CD4-positive, alpha-beta T cell treated with Interleukin-21 for 1 hour (primary cell): ENCODE measurements at regions not wholly inside any gene's neighbourhood (a gene's known extent, or its start where the extent isn't known, plus 50 kb on each side); places are given as distances from the start of the nearest gene placed in this dataset.

Experiments used
- DNase-seq: peaks from one replicate; pipeline ENCODE4 v3.0.0-alpha.2; 2020

DNA sequence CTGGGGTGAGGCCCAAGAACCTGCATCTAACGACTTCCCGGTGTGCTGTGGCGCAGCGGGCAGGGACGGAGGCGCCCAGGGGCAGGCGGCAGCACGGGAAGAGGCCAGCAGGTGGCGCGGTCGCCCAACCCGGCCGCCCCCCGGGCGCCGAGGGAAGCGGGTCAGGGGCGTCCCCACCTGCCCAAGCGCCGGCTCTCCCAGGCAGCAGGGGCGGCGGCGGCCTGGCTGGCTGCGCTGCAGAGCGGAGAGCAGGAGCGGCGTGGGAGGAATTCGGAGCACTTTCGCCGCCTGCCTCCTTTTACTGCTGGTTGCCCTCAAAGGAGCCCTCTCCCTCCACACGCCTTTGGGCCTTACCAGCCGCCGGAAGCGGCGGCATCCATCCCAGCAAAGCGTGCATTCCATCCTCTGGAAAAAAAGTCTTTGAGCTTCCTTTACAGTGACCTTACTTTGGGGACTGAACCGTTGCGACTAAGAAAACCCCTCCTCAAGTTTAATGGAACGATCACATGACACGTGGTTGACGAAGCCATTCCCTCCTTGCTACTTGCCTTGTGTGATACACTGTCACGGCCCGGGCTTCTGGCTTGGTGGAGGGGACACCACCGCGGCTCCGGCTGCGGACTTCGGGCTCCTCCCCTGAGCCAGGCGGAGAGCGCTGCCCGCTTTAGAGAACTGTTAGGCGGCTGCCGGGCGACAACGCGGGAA is 106.8 kb upstream of the CLMP start:
- peak; percentile 63 for DNase-seq

DNA sequence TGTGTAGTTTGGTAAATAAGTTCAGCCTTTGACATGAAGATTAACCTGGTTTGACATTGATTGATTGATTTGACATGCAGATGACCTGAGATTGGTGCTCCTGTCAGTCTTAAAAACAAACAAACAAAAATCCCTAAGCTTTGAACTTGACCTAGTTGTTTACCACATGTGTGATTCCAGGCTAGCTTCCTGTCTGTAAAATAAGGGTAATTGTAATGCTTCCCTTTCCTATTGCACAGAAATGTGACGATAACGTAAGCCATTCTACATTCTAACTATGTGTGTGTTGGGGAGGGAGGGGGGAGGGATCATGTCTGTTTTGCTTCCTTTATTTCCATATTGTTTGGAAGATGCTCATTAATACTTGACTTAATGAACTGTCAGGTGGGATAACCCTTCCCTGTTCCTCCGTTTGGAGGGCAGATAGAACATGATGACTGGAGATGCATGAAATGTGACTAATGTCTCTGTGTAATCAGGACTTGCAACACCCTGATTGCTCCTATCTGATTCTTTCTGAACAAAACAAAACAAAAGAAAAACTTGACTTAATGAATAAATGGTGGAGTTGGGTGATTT is 106.1 kb upstream of the CLMP start:
- DNase-seq: peak; percentile 18

DNA sequence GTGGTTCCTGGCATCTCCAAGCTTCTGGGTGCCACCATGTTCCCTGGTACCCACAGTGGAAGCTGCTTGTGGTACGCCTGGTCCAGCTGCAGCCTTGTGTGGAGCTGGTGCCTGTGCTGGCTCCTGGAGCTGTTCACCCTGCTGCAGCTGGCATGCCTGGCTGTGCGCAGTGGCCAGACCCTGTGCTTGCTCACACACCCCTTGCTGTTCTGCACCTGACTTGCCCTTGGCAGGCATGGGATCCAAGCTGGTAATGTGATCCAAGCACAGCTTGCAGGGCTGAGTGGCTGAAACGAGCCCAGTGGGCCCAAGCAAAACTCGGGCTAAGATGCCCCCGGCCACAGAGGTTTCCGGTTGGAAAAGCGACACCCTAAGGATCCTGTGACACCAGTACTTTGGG is 104.7 kb upstream of the CLMP start:
- no peak for DNase-seq

DNA sequence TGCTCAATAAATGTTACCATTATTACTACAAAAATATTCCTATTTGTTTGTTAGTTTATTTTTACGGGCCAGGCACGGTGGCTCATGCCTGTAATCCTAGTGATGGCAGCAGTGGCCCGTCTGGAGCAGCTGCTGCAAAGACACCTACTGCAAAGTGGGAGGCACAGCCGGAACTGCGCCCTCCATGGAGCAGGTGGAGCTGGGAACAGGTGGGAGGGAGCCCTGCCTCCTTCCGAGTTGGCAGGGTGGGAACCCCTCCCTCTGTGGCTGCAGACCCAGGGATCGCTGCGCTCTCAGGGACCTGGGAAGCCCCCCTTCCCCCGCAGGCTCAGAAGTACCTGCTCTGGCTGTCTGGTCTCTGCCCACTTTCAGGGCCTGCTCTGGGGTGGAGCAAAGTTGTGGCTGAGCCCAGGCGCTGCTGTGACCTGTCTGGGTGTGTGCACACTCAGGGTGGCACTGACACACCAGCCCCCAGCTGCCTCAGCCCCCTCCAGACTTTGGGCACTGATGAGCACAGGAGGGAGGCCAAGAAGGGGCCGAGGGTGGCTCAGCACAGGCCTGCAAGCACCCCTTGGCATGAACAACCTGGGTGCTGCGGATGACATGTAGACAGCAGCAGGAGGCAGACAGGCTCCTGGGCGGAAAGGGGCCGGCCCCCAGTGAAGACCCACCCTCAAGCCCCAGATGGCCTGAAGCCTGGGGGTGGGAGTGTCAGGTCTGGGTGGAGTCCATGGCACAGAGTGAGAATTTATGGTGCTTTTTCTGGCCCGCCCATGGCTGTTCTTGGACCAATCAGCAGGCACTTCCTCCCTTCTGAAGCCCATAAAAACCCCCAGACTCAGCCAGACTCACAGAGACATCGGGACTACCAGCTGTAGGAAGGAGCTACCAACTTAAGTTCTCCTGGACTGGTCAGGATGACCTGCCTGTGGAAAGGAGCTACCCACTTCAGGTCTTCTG is 103.7 kb upstream of the CLMP start:
- DNase-seq: no peak

DNA sequence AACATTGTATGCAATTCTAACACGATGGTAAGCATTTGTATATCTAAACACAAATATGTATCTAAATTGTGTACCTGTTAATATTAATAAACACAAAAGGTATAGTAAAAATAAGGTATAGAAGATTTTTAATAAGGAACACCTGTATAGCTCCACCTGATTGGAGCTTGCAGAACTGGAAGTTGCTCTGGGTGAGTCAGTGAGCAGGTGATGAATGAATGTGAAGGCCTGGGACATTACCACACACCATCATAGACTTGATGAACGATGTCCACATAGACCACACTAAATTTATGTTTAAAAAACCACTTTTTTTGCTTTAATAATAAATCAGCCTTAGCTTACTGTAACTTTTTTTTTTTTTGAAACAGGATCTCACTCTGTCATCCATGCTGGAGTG is 97.6 kb upstream of the CLMP start:
- no peak for DNase-seq

DNA sequence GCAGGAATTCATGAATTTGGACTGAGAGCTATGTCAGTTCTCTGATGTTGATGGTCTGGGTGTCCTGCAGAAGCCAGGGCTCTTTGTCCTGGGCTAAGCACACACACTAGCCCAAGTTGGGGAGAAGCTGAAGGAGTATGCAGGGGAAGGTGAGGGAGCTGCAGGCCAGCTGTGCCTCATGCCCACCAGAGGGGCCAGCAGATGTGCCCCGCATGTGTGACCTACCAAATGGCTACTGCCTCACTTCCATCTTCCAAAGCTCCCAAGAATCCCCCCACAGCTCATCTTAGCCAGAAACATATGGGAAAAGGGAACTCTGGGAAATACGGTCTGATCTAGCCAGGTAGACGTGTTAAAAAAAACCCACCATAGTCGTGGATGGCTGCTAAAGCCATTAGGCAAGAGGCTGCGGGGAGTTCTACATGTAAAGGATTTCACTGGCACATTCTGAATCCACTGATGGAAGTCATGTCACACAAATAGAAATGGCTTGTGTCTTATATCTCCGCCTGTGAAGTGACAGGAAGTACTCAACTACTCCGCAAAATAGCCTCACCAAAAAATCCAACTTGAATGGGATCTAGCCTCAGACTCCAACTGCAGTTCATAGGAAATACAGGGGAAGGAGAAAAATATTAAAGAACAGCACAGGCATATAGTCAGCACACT is 96.3 kb upstream of the CLMP start:
- no peak for DNase-seq

DNA sequence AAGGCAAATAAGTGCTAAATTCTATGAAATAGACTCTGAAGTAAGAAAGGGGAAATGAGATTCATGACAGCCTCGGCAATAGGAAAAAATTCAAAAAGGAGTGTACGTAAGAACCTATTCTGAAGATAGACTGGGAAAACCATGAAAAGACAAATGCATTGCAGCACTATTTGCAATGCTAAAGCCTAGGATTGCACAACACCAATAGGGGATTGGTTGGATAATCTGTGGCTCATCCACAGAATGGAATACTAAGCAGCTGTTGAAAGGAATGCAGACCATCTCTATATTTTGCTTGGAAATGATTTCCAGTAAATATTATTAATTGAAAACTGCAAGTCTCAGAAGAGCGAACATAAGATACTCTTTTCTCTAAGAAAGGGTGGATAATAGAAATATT is 91.7 kb upstream of the CLMP start:
- no peak for DNase-seq

DNA sequence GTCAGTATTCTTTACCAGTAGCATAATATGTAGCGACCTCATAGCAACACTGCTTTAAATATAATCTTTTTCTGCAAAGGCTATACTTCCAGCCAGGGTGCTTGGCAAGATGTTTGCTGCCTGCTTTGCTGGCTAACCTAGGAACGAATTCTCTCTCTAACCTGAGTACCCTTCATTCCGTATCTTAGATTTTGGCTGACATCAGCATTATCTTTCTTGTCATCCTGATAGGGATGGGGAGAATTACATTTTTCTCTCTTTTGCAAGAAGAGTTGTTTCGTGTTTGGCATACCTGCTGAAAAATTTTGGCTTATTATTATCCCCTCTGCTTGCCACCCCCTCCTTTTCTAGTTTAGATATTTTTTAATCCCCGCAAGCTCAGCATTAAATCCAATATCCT is 91.2 kb upstream of the CLMP start:
- no peak for DNase-seq

DNA sequence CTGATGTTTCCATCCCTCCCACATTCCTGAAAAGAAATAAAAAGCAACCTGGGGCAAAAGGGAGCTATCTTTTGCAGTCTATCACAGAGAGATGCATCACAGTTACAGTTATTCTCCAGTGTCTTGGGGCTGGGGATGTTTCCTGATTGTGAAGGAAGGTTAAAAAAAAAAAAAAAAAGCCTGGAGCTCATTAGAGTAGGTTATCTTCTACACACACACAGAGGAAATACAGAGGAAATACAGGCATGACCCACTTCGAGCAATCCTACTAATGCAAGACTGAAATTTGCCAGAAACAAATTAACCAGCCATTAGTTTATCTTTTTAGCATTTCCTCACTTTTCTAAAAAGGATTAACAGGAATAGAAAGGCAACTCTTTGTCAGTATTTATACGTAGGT is 89.4 kb upstream of the CLMP start:
- DNase-seq: no peak

DNA sequence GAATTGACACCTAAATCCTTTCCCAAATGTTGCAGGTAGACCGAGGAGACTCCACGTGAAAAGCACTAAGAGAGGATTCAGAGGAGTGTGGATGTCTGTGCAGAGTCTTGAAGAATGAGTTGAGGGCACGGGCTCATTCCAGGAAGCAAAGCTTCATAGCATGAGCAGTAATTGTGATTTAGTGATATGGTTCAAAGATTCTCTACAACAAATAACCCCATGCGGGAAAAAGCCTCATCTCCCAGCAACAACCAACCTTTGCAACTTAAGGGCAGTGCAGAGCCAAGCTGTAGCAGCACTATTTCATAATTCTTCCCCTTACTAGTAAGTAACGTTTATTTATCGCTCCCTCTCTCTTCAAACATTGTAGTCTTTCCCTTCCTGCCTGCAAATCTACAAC is 87.5 kb upstream of the CLMP start:
- no peak for DNase-seq

DNA sequence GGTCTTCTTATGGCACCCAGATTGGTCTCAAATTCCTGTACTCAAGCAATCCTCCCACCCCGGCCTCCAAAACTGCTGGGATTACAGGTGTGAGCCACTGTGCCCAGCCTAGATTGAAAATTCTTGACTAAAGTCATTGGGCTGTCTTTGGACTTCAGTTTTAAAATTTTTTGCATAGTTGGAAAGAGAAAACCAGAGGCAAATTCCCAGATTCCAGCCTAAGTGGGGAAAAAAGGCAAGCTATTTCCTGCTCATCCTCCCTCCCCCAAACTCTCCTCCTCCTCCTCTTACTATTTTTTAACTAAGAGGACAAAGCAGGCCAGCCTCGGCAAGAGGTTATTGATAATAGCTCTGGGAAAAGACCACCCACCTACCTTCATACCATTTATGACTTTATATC is 78.6 kb upstream of the CLMP start:
- DNase-seq: no peak

DNA sequence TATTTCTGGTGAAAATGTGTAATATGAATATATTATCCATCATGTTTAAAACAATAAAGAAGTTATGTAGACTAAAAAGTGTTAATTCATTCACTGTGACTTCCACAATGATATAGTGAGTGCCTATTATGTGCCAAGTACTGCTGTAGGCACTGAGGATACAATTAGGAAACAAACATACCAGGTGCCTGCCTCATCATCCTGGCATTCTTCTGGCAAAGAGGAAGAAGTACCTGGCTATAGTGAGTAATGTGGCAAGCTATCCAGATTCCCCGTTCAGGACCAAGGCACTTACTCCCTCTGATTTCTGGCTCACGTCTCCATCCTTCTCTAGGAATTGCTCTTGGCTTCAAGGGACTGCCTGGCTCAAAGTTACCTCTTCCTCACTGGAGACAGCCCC is 77.5 kb upstream of the CLMP start:
- DNase-seq: no peak

DNA sequence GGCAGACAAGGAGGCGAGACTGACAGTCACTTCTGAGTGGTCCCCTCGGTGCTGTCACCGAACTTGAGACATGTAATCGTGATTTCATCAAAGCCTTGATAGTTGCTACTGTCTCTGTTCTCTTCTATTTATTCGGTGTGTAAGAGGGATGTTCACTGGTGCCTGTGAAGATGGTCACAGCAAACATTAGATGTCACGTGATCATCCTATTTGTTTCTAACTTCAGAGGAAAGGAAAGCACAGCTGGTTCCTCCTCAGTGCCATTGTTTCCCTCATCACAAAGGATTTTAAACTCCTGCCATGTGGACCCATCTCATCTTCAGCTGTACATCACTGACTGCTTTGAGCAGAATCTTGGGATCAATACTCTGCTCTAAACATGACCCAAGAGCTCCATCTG is 73.1 kb upstream of the CLMP start:
- DNase-seq: no peak

DNA sequence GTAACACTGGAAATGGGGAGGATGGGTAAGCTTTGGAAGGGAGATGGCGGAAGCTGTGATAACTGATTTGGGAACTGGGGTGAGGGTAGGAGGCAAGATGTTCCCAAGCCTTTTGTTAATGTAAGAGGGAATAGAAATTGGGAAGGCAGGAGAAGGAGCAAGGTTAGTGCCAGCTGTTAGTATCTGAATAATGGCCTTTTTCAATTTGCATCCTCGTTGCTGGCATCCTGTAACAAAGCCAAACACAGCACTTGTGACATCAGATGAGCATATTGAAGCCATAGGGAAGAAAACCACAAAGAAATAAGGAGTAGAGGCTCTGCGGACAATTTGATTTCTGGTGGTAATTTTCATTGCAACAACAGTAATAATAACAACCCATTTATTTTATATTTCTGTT is 70.9 kb upstream of the CLMP start:
- no peak for DNase-seq

DNA sequence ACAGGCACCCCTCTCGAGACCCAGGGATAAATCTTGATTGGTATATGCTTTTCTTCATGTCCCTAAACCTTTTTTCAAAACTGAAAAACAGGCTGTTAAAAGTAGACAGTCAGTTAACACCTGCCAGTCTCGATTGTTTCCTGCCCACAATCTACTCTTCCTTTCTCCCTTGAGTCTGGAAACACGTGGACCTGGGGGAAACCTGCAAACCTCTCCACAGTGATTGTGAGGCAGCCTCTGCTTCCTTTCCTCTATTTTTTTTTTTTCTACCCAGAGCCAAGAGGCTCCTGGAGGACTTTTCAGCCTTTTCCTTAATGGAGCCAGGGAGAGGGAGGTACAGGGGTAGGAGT is 69.4 kb upstream of the CLMP start:
- DNase-seq: no peak

DNA sequence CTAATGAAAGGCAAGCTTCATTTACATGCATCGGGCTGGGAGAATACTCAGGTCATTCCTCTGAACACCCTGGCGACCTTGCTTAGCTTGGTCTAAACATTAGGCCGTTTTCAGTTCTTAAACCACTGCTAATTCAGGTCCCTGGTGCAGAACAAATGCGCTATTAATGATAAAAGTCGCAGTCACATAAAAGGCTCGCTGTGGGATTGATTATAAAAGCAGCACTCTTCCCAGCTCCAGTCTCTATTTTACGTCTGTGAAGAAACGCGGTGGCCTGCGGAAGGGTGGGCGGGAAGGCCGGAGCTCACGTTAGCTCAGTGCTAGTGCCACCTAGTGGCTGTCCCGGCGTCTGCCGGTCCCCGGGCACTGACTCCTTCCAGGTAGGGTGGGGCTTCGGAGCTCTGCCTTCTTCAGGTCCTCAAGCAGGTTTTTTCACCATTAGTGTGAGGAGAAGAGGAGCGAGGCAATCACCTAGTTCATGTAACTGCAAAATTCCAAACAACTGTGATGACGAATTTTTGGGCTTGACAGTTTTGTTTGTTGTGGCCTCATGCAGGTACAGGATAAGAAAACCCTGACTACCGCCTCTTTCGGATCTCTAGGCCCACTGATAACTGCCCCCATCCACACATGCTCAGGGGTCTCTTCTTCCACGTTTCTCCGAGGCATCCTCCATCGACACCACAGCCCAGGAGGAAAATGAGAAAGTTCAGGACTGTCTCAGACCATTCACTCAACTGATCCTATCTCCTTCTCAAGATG is 66.5 kb upstream of the CLMP start:
- peak; percentile 57 for DNase-seq

DNA sequence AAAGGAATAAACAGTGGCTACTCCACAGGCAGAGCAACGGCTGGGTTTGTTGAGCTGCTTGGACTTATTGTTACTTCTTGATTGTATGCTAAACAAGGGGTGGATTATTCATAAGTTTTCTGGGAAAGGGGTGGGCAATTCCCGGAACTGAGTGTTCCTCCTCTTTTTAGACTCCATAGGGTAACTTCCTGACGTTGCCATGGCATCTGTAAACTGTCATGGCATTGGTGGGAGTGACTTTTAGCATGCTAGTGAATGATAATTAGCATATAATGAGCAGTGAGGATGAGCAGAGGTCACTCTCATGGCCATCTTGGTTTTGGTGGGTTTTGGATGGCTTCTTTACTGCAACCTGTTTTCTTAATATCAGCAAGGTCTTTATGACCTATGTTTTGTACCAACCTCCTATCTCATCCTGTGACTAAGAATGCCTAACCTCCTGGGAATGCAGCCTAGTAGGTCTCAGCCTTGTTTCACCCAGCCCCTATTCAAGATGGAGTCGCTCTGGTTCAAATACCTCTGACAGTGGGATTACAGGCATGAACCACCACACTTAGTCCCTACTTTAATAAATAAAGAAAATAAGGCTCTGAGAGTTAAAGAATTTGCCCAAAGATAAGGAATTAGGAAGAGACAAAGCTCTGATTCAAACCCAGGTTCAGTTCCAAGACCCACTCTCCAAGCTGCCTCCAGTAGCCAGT is 65.6 kb upstream of the CLMP start:
- DNase-seq: no peak

DNA sequence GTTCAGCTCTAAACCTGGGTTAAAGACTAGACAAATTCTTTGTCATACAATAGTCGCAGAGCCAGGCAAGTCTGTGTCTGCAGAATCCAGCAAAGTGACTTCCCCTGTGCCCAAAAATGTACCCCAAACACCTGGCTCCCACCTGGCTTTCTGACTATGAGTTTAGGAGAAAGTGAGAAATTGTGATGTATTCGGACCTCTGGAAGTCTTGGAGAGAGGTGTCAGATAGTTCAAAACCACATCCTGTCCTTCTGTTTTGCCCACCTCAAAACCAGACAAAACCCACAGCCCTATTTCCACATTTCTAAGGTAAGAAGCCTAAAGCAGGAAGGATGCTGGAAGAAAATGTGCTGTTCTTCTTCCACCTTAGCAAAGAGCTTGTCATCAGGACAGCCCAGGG is 63.8 kb upstream of the CLMP start:
- DNase-seq: no peak

DNA sequence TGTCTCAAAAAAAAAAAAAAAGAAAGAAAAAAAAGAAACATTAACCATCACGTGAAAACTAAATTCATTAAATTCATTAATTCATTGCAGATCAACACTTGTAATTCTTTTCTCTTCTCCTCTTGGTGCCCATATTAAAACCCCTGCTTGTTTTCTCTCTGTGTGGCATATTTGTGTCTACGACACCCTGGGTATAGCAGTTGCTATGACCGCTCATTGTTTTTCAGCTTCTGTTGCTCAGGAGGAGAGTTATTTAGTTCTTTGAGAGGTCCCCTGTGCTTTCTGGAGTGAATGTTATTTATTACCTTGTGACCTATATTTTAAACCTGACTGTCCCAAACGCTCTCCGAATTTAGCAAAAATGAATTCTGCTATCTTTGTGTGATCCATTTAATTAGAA is 62.3 kb upstream of the CLMP start:
- DNase-seq: no peak

DNA sequence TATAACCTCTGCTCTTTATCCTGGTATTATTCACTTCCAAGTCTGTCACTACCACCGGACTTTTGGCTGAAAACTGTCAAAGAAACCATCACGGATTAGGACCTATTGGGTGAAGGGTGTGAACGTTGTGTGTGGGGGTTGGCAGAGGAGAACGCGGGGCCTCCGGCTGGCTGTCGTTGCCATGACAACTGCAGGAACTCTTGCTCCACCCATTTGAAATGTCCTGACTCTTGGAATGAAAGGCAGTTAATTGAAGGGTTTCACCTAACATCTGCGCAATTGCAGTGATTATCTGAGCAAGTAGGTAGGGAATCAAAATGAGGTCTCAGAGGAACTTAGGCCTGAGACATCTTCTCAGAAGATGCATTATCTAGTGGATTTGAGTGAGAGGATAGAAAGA is 60.9 kb upstream of the CLMP start:
- DNase-seq: no peak

DNA sequence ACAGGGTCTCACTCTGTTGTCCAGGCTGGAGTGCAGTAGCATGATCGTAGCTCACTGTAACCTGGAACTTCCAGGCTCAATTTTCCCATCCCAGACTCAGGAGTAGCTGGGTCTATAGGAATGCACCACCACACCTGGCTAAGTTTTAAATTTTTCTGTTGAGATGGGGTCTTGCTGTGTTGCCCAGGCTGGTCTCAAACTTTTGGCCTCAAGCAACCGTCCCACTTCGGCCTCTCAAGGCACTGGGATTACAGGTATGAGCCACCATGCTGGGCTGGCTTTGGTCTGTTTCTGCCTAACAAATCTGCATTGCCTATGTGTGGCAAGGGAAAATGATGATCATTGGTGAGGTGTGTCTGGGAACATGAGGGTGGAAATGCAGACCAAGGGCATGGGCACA is 59.3 kb upstream of the CLMP start:
- no peak for DNase-seq

DNA sequence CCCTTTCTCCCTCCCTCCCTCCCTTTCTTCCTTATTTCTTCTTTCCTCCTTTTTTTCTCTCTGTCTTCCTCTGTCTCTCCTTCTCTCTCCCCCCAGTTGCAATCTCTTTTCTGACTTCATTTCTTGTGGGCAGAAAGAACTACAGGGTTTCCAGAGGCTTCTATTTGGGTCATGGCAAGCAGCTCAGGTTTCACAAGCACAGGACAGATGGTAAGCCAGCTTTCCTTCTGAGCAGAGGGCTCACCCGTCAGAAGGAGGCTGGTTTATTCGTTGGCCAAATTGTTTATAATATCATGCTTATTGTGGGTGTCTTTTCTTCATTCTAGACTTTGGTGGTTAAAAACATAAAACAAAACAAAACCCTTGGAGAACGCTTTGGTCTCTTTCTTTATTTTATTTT is 58.9 kb upstream of the CLMP start:
- DNase-seq: no peak
